GM03348 (cell line): ENCODE measurements at regions not wholly inside any gene's neighbourhood (a gene's known extent, or its start where the extent isn't known, plus 50 kb on each side); places are given as distances from the start of the nearest gene placed in this dataset.

Source experiments
- DNase-seq: peaks from one replicate; pipeline ENCODE4 v3.0.0; 2012; ENCODE audit warnings: low spot score

- DNase-seq: no peak
Measured at GRCh38 chr1:209227941-209228340, 355.6 kb upstream of the CAMK1G start.

- DNase-seq: no peak
Measured at GRCh38 chr1:209229494-209230061, 353.9 kb upstream of the CAMK1G start.

GRCh38 chr1:209230314-209230713, 353.2 kb upstream of the CAMK1G start:
- no peak for DNase-seq

GRCh38 chr1:209231476-209232156, 351.9 kb upstream of the CAMK1G start:
- DNase-seq: no peak

GRCh38 chr1:209232197-209232596, 351.3 kb upstream of the CAMK1G start:
- no peak for DNase-seq

- no peak for DNase-seq
Measured at GRCh38 chr1:209232759-209233158, 350.8 kb upstream of the CAMK1G start.

- DNase-seq: no peak
Measured at GRCh38 chr1:209235166-209235565, 348.3 kb upstream of the CAMK1G start.

- no peak for DNase-seq
Measured at GRCh38 chr1:209238356-209238755, 345.2 kb upstream of the CAMK1G start.

GRCh38 chr1:209240351-209240750, 343.2 kb upstream of the CAMK1G start:
- no peak for DNase-seq

- no peak for DNase-seq
Measured at GRCh38 chr1:209241487-209241886, 342.0 kb upstream of the CAMK1G start.

GRCh38 chr1:209248649-209249279, 334.8 kb upstream of the CAMK1G start:
- DNase-seq: peak; percentile 56

GRCh38 chr1:209249280-209249670, 334.2 kb upstream of the CAMK1G start:
- no peak for DNase-seq

- no peak for DNase-seq
Measured at GRCh38 chr1:209249785-209250440, 333.6 kb upstream of the CAMK1G start.

GRCh38 chr1:209250861-209251636, 332.5 kb upstream of the CAMK1G start:
- no peak for DNase-seq

GRCh38 chr1:209256766-209257350, 326.7 kb upstream of the CAMK1G start:
- no peak for DNase-seq

GRCh38 chr1:209257454-209257853, 326.1 kb upstream of the CAMK1G start:
- DNase-seq: no peak

GRCh38 chr1:209260136-209260535, 323.4 kb upstream of the CAMK1G start:
- DNase-seq: no peak

- no peak for DNase-seq
Measured at GRCh38 chr1:209262631-209263030, 320.9 kb upstream of the CAMK1G start.

- DNase-seq: no peak
Measured at GRCh38 chr1:209265301-209265700, 318.2 kb upstream of the CAMK1G start.

GRCh38 chr1:209266590-209267205, 316.8 kb upstream of the CAMK1G start:
- DNase-seq: no peak

GRCh38 chr1:209267968-209268367, 315.5 kb upstream of the CAMK1G start:
- no peak for DNase-seq
